ENCODE measurements at regions not wholly inside any gene's neighbourhood (a gene's known extent, or its start where the extent isn't known, plus 50 kb on each side); places are given as distances from the start of the nearest gene placed in this dataset.

GRCh38 chr13:81492449-81492848 is 1151.5 kb upstream of the SPRY2 start:
- TF ChIP-seq POLR2AphosphoS5 (IDR thresholded peaks at IDR 0.05) (no peak), POLR2A (IDR thresholded peaks at IDR 0.05) (no peak), EP300 (IDR thresholded peaks at IDR 0.05) (no peak), CTCF (IDR thresholded peaks at IDR 0.05) (no peak)
- no peak overlapping the region for H3K4me3 ChIP-seq
- ATAC-seq = no peak
- no peaks in the 10 kb centered on the region for H3K36me3 ChIP-seq
- H3K27me3 ChIP-seq = no peaks in the 10 kb centered on the region
- no peaks in the 10 kb centered on the region for H3K9me3 ChIP-seq
- no peaks in the 10 kb centered on the region for H3K4me1 ChIP-seq
- no peak overlapping the region for H3K27ac ChIP-seq
- 85 to 88% methylated on average over 3 of the region's 3 CpGs for WGBS, 2 donors (ENCODE audit: low coverage in 1 of 2)

GRCh38 chr13:81488021-81488420 is 1147.1 kb upstream of the SPRY2 start:
- ATAC-seq = no peak
- Histone ChIP-seq H3K27me3 (no peaks in the 10 kb centered on the region), H3K36me3 (no peaks in the 10 kb centered on the region), H3K9me3 (no peaks in the 10 kb centered on the region), H3K27ac (no peak overlapping the region), H3K4me3 (no peak overlapping the region), H3K4me1 (no peaks in the 10 kb centered on the region)
- TF ChIP-seq EP300 (IDR thresholded peaks at IDR 0.05) (no peak), POLR2AphosphoS5 (IDR thresholded peaks at IDR 0.05) (no peak), POLR2A (IDR thresholded peaks at IDR 0.05) (no peak), CTCF (IDR thresholded peaks at IDR 0.05) (no peak)
- 68 to 100% methylated on average over 1 of the region's 1 CpG for WGBS, 2 donors (ENCODE audit: low coverage in 1 of 2)

GRCh38 chr13:81487151-81487550 is 1146.2 kb upstream of the SPRY2 start:
- WGBS, 2 donors (ENCODE audit: low coverage in 1 of 2) = 54 to 66% methylated on average over 2 to 3 of the region's 3 CpGs
- H3K9me3 ChIP-seq = no peaks in the 10 kb centered on the region

GRCh38 chr13:81480634-81481033 is 1139.7 kb upstream of the SPRY2 start:
- no peak overlapping the region for H3K27ac ChIP-seq
- H3K27me3 ChIP-seq = no peaks in the 10 kb centered on the region
- no peaks in the 10 kb centered on the region for H3K36me3 ChIP-seq
- H3K4me3 ChIP-seq = no peak overlapping the region
- no peak for ATAC-seq
- WGBS, 2 donors (ENCODE audit: low coverage in 1 of 2) = 57 to 71% methylated on average over 1 to 2 of the region's 2 CpGs
- H3K9me3 ChIP-seq = no peaks in the 10 kb centered on the region
- H3K4me1 ChIP-seq = no peaks in the 10 kb centered on the region
- no peak for TF ChIP-seq POLR2AphosphoS5 (IDR thresholded peaks at IDR 0.05)
- TF ChIP-seq CTCF (IDR thresholded peaks at IDR 0.05) = no peak
- TF ChIP-seq POLR2A (IDR thresholded peaks at IDR 0.05) = no peak
- TF ChIP-seq EP300 (IDR thresholded peaks at IDR 0.05) = no peak

More at GRCh38 chr13:81487151-81487550, 1146.2 kb upstream of the SPRY2 start:
- no peak for ATAC-seq
- no peak overlapping the region for H3K4me3 ChIP-seq
- no peaks in the 10 kb centered on the region for H3K27me3 ChIP-seq
- no peaks in the 10 kb centered on the region for H3K36me3 ChIP-seq
- TF ChIP-seq EP300 (IDR thresholded peaks at IDR 0.05) (no peak), CTCF (IDR thresholded peaks at IDR 0.05) (no peak), POLR2AphosphoS5 (IDR thresholded peaks at IDR 0.05) (no peak), POLR2A (IDR thresholded peaks at IDR 0.05) (no peak)
- no peak overlapping the region for H3K27ac ChIP-seq
- no peaks in the 10 kb centered on the region for H3K4me1 ChIP-seq

GRCh38 chr13:81473366-81473899 is 1132.5 kb upstream of the SPRY2 start:
- H3K36me3 ChIP-seq = no peaks in the 10 kb centered on the region
- H3K4me1 ChIP-seq = no peaks in the 10 kb centered on the region
- H3K9me3 ChIP-seq = no peaks in the 10 kb centered on the region
- H3K27me3 ChIP-seq = no peaks in the 10 kb centered on the region
- no peak overlapping the region for H3K4me3 ChIP-seq
- TF ChIP-seq CTCF (IDR thresholded peaks at IDR 0.05) (no peak), POLR2A (IDR thresholded peaks at IDR 0.05) (no peak), POLR2AphosphoS5 (IDR thresholded peaks at IDR 0.05) (no peak), EP300 (IDR thresholded peaks at IDR 0.05) (no peak)
- 84 to 89% methylated on average over 3 of the region's 3 CpGs for WGBS, 2 donors (ENCODE audit: low coverage in 1 of 2)
- H3K27ac ChIP-seq = no peak overlapping the region
- no peak for ATAC-seq

All from gastroesophageal sphincter (tissue), 4 donors.